ENCODE measurements at regions not wholly inside any gene's neighbourhood (a gene's known extent, or its start where the extent isn't known, plus 50 kb on each side); places are given as distances from the start of the nearest gene placed in this dataset.
A peak's percentile ranks its signal among the peaks of the same experiment; 100 is the strongest.

GRCh38 chr14:46573498-46573897, 78.1 kb downstream of the RPL10L start:
- H3K4me3 ChIP-seq (replicated peaks in 1 of 3; ENCODE audit: insufficient read depth in 1 of 3, low read depth in 1 of 3, low read length in 3 of 3): no peak overlapping the region
- H3K4me1 ChIP-seq (ENCODE audit: control insufficient read depth, extremely low read depth, insufficient read depth, low read length): peaks cover 40% of the 10 kb centered on the region
- no peaks in the 10 kb centered on the region for H3K79me2 ChIP-seq (ENCODE audit: control insufficient read depth, insufficient read depth, low read length)
- no peaks in the 10 kb centered on the region for H3K27me3 ChIP-seq (ENCODE audit: control insufficient read depth in 2 of 2, insufficient read depth in 2 of 2, low read length in 2 of 2)
- ChIA-PET POLR2A (no interaction called here), CTCF (interaction anchor here (0.8 to 1.0 kb wide), 2 partner anchors 10 to 18 kb away, joined by 3 to 8 read pairs; no protein-coding TSS in a partner anchor)
- no TSS peak for BruUV-seq (replicated peaks)
- H2AFZ ChIP-seq (ENCODE audit: low read depth, low read length): no peak overlapping the region
- H3K27ac ChIP-seq (ENCODE audit: insufficient read depth, low read depth, low read length): peak overlapping the region; percentile 98
- peak overlapping the region; percentile 90 for H3K9ac ChIP-seq (replicated peaks; ENCODE audit: extremely low read depth, insufficient read depth, low read length)
- DNase-seq (ENCODE audit: low read depth, low spot score): no peak
- no peaks in the 10 kb centered on the region for H3K9me1 ChIP-seq (replicated peaks; ENCODE audit: control insufficient read depth, extremely low read depth, insufficient read depth, low read length)
- no peak for TF ChIP-seq CTCF (IDR thresholded peaks at IDR 0.05; ENCODE audit: extremely low read depth in 1 of 2, insufficient read depth in 1 of 2, low read depth in 1 of 2, low read length in 2 of 2)
- no peak for TF ChIP-seq MAX (IDR thresholded peaks at IDR 0.05; ENCODE audit: insufficient read depth, insufficient read length)
- no peak for TF ChIP-seq MYC (IDR thresholded peaks at IDR 0.05; ENCODE audit: low read depth, low read length)
- TF ChIP-seq GATA2 (IDR thresholded peaks at IDR 0.05; ENCODE audit: insufficient read depth, insufficient read length, low read depth, low read length): no peak
- TF ChIP-seq POLR2A (IDR thresholded peaks at IDR 0.05; ENCODE audit: low read depth, low read length): no peak
- TF ChIP-seq JUN (IDR thresholded peaks at IDR 0.05; ENCODE audit: borderline replicate concordance, insufficient read depth, insufficient read length, low read depth): no peak
- TF ChIP-seq FOS (IDR thresholded peaks at IDR 0.05; ENCODE audit: borderline replicate concordance, insufficient read depth, low read length): no peak
- no peak for TF ChIP-seq POLR2AphosphoS5 (IDR thresholded peaks at IDR 0.05; ENCODE audit: insufficient read depth, low read depth, low read length)
- no peak for TF ChIP-seq EZH2 (IDR thresholded peaks at IDR 0.05; ENCODE audit: borderline replicate concordance, low read depth, low read length, severe bottlenecking)
- dilution Hi-C loops (cut with MboI; ENCODE audit: extremely low pct_ligation_motif_present, low sequenced_read_pairs): no loop called here
- intact Hi-C loops (cut with micrococcal nuclease): loop anchor here (10.0 kb wide), 1 partner anchor 631 kb away; no protein-coding TSS in a partner anchor
- no peak for FAIRE-seq
- H3K9me3 ChIP-seq (replicated peaks; ENCODE audit: control insufficient read depth, insufficient read depth, low read length): no peaks in the 10 kb centered on the region
- no peak overlapping the region for H3K4me2 ChIP-seq (ENCODE audit: insufficient read depth, low read length)
- no peaks in the 10 kb centered on the region for H3K36me3 ChIP-seq (ENCODE audit: control insufficient read depth in 2 of 2, extremely low read depth in 1 of 2, insufficient read depth in 2 of 2, low read length in 2 of 2)
- H4K20me1 ChIP-seq (replicated peaks; ENCODE audit: control insufficient read depth, extremely low read depth, insufficient read depth, low read length): no peaks in the 10 kb centered on the region
